Common myeloid progenitor, CD34-positive (primary cell): ENCODE measurements at regions not wholly inside any gene's neighbourhood (a gene's known extent, or its start where the extent isn't known, plus 50 kb on each side); places are given as distances from the start of the nearest gene placed in this dataset.

Source experiments
- CTCF ChIA-PET: fragments of 350-600 bp; sonication (Branson Sonifier 250); formaldehyde crosslinking; loops from one replicate; lab custom pipeline; 2021; ENCODE audit warnings: antibody characterized with exemption; lab: Charles Lee
- POLR2A ChIA-PET: fragments of 350-600 bp; sonication (Branson Sonifier 250); formaldehyde crosslinking; loops from one replicate; lab custom pipeline; 2021; ENCODE audit warnings: antibody characterized with exemption; lab: Charles Lee
- DNase-seq, 3 donors: peaks; one replicate each; pipeline versions ENCODE4 v3.0.0 to v3.0.0-alpha.2; 2013
- H3K27ac ChIP-seq, 2 experiments: 1 replicate in 1 of 2; 2 replicates in 1 of 2; pipeline ENCODE4 v1.7.0; 2013; ENCODE audit warnings: inconsistent platforms in 2 of 2, low read length in 2 of 2, mild to moderate bottlenecking in 2 of 2, low read depth in 1 of 2, moderate library complexity in 1 of 2; ENCODE audit not compliant: severe bottlenecking in 2 of 2, insufficient read depth in 1 of 2, poor library complexity in 1 of 2
- H3K27me3 ChIP-seq, 5 experiments: replicated peaks in 2 of 5; 1 replicate in 3 of 5; 2 replicates in 2 of 5; pipeline versions ENCODE4 v1.6.1 to v1.7.0; 2013; ENCODE audit warnings: low read length in 4 of 5, mild to moderate bottlenecking in 2 of 5, moderate library complexity in 2 of 5, inconsistent platforms in 1 of 5; ENCODE audit not compliant: insufficient read depth in 5 of 5, control insufficient read depth in 4 of 5
- H3K36me3 ChIP-seq, 4 experiments: 1 replicate in 2 of 4; 2 replicates in 2 of 4; pipeline versions ENCODE4 v1.6.1 to v1.7.0; 2013; ENCODE audit warnings: low read length in 3 of 4, control low read depth in 1 of 4, mild to moderate bottlenecking in 1 of 4; ENCODE audit not compliant: control insufficient read depth in 4 of 4, insufficient read depth in 4 of 4
- H3K4me1 ChIP-seq, 4 experiments: 1 replicate in 3 of 4; 2 replicates in 1 of 4; pipeline versions ENCODE4 v1.6.1 to v1.7.1; 2013; ENCODE audit warnings: low read length in 3 of 4, mild to moderate bottlenecking in 3 of 4, control low read depth in 1 of 4, inconsistent platforms in 1 of 4, moderate library complexity in 1 of 4; ENCODE audit not compliant: control insufficient read depth in 4 of 4, insufficient read depth in 4 of 4; ENCODE audit errors: control extremely low read depth in 1 of 4
- H3K4me3 ChIP-seq, 7 experiments: 1 replicate in 4 of 7; 2 replicates in 3 of 7; pipeline versions ENCODE4 v1.5.1 to v1.7.0; 2013; ENCODE audit warnings: mild to moderate bottlenecking in 7 of 7, low read length in 6 of 7, moderate library complexity in 6 of 7, inconsistent platforms in 2 of 7, low read depth in 2 of 7, control low read depth in 1 of 7; ENCODE audit not compliant: insufficient read depth in 4 of 7, control insufficient read depth in 1 of 7; ENCODE audit errors: extremely low read depth in 1 of 7
- H3K9me3 ChIP-seq, 5 experiments: 1 replicate in 4 of 5; 2 replicates in 1 of 5; pipeline versions ENCODE4 v1.6.1 to v1.7.1; 2013; ENCODE audit warnings: low read length in 4 of 5, mild to moderate bottlenecking in 2 of 5, inconsistent platforms in 1 of 5, low read depth in 1 of 5, moderate library complexity in 1 of 5; ENCODE audit not compliant: control insufficient read depth in 4 of 5, insufficient read depth in 2 of 5; ENCODE audit errors: control extremely low read depth in 1 of 5
- WGBS: methylation state at CpG from one replicate; pipeline ENCODE4 v1.1.5; 2013; ENCODE audit not compliant: insufficient coverage; 5-methylcytosine and 5-hydroxymethylcytosine counted together

DNA sequence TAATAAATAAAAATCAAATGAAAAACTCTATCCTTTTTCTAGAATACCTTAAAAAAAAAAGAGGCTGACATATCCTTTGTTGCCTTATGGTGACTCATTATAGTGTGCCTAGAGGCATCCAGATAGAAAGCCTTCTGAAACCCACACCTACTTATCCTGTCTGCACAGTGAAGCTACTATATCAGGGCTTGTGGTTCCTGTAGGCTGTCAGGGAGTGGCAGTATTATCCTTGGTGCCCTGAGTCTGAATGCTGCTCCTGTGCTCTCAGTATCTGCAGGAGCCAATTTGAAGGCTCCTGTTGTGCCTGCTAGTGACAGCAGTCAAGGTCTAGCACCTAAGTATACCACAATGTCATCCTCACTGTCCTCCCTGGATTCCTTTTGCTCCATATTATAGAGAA, 168.4 kb upstream of the AVPR1A start:
- Histone ChIP-seq H3K36me3 (no peaks in the 10 kb centered on the region), H3K27ac (no peak overlapping the region), H3K4me3 (no peak overlapping the region), H3K4me1 (no peaks in the 10 kb centered on the region), H3K27me3 (no peaks in the 10 kb centered on the region), H3K9me3 (no peaks in the 10 kb centered on the region)
- DNase-seq: peak in 2 of 3 donors; percentile 48 to 55
- ChIA-PET CTCF (no interaction called here), POLR2A (interaction anchor here (0.6 kb wide), 1 partner anchor 14 kb away, joined by 6 read pairs; no protein-coding TSS in a partner anchor)

DNA sequence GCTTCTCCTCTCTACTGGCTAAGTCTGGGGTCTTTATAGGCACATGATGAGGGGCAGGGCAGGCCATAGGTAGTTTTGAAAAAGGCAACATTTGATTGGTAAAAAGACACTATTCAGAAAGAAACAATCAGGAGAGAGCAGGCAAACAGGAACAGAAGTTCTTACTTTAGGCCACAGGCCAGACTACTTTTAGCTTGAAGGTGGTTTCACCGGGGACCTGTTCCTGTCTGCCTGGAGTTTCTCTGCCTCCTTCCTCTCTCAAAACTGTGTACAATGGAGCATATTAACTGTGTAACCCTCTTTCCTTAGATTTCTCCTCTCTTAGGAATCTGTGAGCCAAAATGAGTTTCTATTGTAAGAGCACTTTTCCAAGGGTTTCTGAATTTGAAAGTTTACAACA, 167.9 kb upstream of the AVPR1A start:
- Histone ChIP-seq H3K4me3 (no peak overlapping the region), H3K9me3 (no peaks in the 10 kb centered on the region), H3K4me1 (no peaks in the 10 kb centered on the region), H3K36me3 (no peaks in the 10 kb centered on the region), H3K27ac (no peak overlapping the region), H3K27me3 (no peaks in the 10 kb centered on the region)
- POLR2A ChIA-PET: interaction anchor here (0.6 kb wide), 1 partner anchor 14 kb away, joined by 6 read pairs; no protein-coding TSS in a partner anchor
- DNase-seq: no peak
- 43% methylated on average over 1 of the region's 1 CpG for WGBS
- CTCF ChIA-PET: interaction anchor here (1.0 kb wide), 1 partner anchor 31 kb away, joined by 4 read pairs; no protein-coding TSS in a partner anchor

DNA sequence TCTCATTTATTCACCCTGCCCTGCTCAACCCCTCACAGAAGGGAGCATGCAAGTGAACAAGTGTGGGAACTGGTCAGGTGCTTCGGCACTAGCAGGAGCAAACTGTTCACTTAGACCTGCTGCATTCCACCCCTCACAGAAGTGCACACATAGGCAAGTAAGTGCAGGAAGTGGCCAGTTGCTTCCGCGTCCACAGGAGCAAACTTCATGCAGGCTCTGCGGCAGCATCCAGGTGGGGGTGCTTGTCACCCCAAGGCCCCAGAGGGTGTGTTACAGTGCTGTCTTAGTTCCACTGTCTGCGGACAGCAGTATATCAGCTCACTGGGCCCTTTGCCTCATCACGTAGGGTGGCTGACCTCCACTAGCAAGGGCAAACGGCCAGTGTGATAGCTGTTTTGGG, 167.3 kb upstream of the AVPR1A start:
- Histone ChIP-seq H3K36me3 (no peaks in the 10 kb centered on the region), H3K27ac (no peak overlapping the region), H3K4me1 (no peaks in the 10 kb centered on the region), H3K9me3 (no peaks in the 10 kb centered on the region), H3K27me3 (no peaks in the 10 kb centered on the region), H3K4me3 (no peak overlapping the region)
- 96% methylated on average over 7 of the region's 7 CpGs for WGBS
- no peak for DNase-seq
- ChIA-PET CTCF (interaction anchor here (1.0 kb wide), 1 partner anchor 32 kb away, joined by 4 read pairs; no protein-coding TSS in a partner anchor), POLR2A (no interaction called here)

DNA sequence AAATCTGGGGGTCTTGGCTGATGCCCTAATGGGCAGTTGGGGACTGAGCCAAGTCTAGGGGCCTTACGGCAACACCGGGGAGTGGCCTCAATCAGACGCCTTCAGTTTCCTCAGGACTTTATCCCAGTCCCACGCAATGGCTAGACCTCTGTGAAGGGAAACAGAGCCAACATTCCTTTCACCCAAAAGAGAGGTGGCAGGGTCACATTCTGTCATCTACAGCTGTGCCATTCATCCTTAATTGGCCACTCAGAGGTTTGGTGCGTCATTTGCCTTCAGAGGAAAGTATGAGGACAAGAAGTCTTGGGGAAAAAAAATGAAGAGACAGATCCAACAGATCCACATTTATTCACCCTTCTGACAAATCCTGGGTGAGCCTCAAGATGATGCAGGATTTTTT, 166.9 kb upstream of the AVPR1A start:
- CTCF ChIA-PET: interaction anchor here (1.0 kb wide), 1 partner anchor 32 kb away, joined by 4 read pairs; no protein-coding TSS in a partner anchor

DNA sequence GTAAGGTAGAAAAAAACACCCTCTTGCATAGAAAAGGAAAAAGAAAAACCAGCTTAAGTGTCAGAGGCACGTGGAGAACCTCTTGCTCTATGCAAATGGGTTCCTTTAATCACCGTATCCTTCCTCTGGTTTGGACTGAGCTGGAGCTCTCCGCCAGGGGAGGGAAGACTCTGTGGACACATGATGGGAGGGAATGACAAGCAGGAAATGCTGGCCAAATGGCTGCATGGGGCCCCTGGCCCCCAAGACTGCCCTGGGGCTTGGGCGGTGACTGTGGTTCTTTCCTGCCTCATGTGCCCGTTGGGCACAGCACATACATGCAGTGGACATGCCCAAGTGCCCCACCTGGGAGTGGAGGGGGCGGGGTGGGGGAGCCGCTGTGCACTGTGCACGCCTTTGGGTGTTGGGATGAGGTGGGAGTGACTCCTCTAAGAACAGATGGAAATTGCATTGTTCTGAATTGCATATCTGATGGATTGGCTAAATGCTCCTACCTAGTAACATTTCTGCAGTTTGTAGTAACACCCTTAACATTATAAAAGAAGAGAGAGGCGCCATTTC, 166.4 kb upstream of the AVPR1A start:
- WGBS: 82% methylated on average over 6 of the region's 9 CpGs
- Histone ChIP-seq H3K4me1 (no peaks in the 10 kb centered on the region), H3K4me3 (no peak overlapping the region), H3K27ac (no peak overlapping the region), H3K36me3 (no peaks in the 10 kb centered on the region), H3K9me3 (no peaks in the 10 kb centered on the region), H3K27me3 (no peaks in the 10 kb centered on the region)
- ChIA-PET CTCF (no interaction called here), POLR2A (no interaction called here)
- DNase-seq: no peak

More for the DNA sequence above, 166.9 kb upstream of the AVPR1A start:
- Histone ChIP-seq H3K4me1 (no peaks in the 10 kb centered on the region), H3K27ac (no peak overlapping the region), H3K36me3 (no peaks in the 10 kb centered on the region), H3K9me3 (no peaks in the 10 kb centered on the region), H3K4me3 (no peak overlapping the region), H3K27me3 (no peaks in the 10 kb centered on the region)
- POLR2A ChIA-PET: no interaction called here
- no peak for DNase-seq
- WGBS: 100% methylated on average over 4 of the region's 5 CpGs

DNA sequence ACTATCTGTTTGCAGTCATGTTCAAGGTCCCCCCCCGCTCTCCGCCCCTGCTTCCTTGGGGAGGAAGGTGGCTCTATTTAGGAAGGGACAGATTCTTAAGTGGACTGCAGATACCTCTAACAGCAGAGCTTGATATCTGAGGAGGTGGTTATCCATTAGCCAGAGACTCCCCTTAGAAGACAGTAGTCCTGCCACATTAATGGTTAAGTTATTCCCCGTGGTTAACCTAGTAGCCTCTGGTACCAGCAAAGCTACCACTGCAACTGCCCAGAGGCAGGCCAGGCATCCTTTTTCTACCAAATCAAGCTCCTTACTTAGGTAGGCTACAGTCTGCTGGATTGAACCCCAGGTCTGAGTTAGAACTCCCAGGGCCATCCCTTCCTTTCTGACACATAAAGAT, 162.1 kb upstream of the AVPR1A start:
- no peaks in the 10 kb centered on the region for H3K36me3 ChIP-seq
- 100% methylated on average over 3 of the region's 3 CpGs for WGBS
- no peak for DNase-seq
- H3K4me3 ChIP-seq: no peak overlapping the region
- H3K27me3 ChIP-seq: no peaks in the 10 kb centered on the region
- ChIA-PET CTCF (interaction anchor here (1.2 kb wide), 2 partner anchors 17 to 161 kb away, joined by 3 read pairs; no protein-coding TSS in a partner anchor), POLR2A (no interaction called here)
- H3K4me1 ChIP-seq: no peaks in the 10 kb centered on the region
- peaks cover 0 to 14% (median 3%) of the 10 kb centered on the region in 5 experiments for H3K9me3 ChIP-seq
- H3K27ac ChIP-seq: no peak overlapping the region

DNA sequence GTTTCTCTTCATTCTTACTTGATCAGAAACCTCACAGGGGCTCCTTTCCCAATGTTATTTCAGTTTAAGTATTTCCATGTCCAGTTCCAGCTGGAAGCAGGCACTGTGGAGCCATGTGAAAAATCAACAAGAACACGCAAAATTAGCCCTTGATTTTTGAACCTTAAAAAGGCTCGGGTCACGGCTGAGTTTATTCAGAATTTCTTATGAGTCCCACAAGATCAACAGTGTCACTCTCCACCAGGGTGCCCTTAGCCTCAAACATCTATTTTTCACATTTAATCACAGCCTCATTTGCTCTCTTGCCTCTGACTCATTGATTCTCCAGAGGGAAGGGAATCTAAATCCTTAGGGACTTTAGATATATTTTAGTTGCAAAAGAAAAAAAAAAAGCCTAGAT, 157.7 kb upstream of the AVPR1A start:
- Histone ChIP-seq H3K27ac (no peak overlapping the region), H3K4me3 (no peak overlapping the region), H3K36me3 (no peaks in the 10 kb centered on the region), H3K4me1 (no peaks in the 10 kb centered on the region), H3K27me3 (no peaks in the 10 kb centered on the region), H3K9me3 (peaks cover 0 to 14% (median 3%) of the 10 kb centered on the region in 5 experiments)
- 97% methylated on average over 3 of the region's 3 CpGs for WGBS
- DNase-seq: no peak
- ChIA-PET POLR2A (no interaction called here), CTCF (no interaction called here)
